ENCODE measurements at regions not wholly inside any gene's neighbourhood (a gene's known extent, or its start where the extent isn't known, plus 50 kb on each side); places are given as distances from the start of the nearest gene placed in this dataset.

- TF ChIP-seq NFYB (CRISPR knock-in tag; conservative IDR thresholded peaks at IDR 0.05; ENCODE audit: low read depth) (no peak), FOXJ3 (CRISPR knock-in tag; IDR thresholded peaks at IDR 0.05; ENCODE audit: borderline replicate concordance) (no peak), ZMAT4 (CRISPR knock-in tag; IDR thresholded peaks at IDR 0.05) (no peak), OVOL2 (CRISPR knock-in tag; IDR thresholded peaks at IDR 0.05; ENCODE audit: borderline replicate concordance) (no peak), CTCF (IDR thresholded peaks at IDR 0.05) (peak; percentile 85), ZBTB21 (CRISPR knock-in tag; IDR thresholded peaks at IDR 0.05; ENCODE audit: borderline replicate concordance) (no peak), MLX (CRISPR knock-in tag; IDR thresholded peaks at IDR 0.05) (no peak), TP53 (CRISPR knock-in tag; IDR thresholded peaks at IDR 0.05) (no peak), ZNF232 (CRISPR knock-in tag; IDR thresholded peaks at IDR 0.05) (no peak), SP1 (CRISPR knock-in tag; conservative IDR thresholded peaks at IDR 0.05) (no peak), KAT7 (CRISPR knock-in tag; IDR thresholded peaks at IDR 0.05; ENCODE audit: borderline replicate concordance) (no peak), NR3C1 (CRISPR knock-in tag; conservative IDR thresholded peaks at IDR 0.05; ENCODE audit: low read depth) (no peak)
These were observed 90.4 kb upstream of the PDGFD start for GRCh38 chr11:104254347-104254746.
